Fibroblast of the aortic adventitia (primary cell): ENCODE measurements at regions not wholly inside any gene's neighbourhood (a gene's known extent, or its start where the extent isn't known, plus 50 kb on each side); places are given as distances from the start of the nearest gene placed in this dataset.

ENCODE experiments used
- DNase-seq: peaks from one replicate; pipeline ENCODE4 v3.0.0-alpha.2; 2010; ENCODE audit warnings: low read depth
- H3K4me3 ChIP-seq: 2 replicates; pipeline ENCODE4 v1.5.1; 2011; ENCODE audit warnings: low read depth, mild to moderate bottlenecking, control low read depth, low read length, moderate library complexity
- CTCF ChIP-seq: IDR thresholded peaks from 2 replicates; pipeline ENCODE4 v1.5.1; 2011; ENCODE audit warnings: mild to moderate bottlenecking, low read length, control low read depth, inconsistent platforms; ENCODE audit not compliant: insufficient read depth

- no peak overlapping the region for H3K4me3 ChIP-seq
- TF ChIP-seq CTCF, result no peak
- DNase-seq, result no peak
These were observed 161.9 kb upstream of the PTER start for GRCh38 chr10:16274911-16275310.

GRCh38 chr10:16280595-16280994, 156.2 kb upstream of the PTER start:
- no peak for TF ChIP-seq CTCF

GRCh38 chr10:16292366-16292765, 144.4 kb upstream of the PTER start:
- DNase-seq, result no peak

More at GRCh38 chr10:16280595-16280994, 156.2 kb upstream of the PTER start:
- H3K4me3 ChIP-seq, result no peak overlapping the region
- DNase-seq, result no peak

GRCh38 chr10:16297069-16297468, 139.7 kb upstream of the PTER start:
- no peak for TF ChIP-seq CTCF
- no peak overlapping the region for H3K4me3 ChIP-seq
- no peak for DNase-seq

More at GRCh38 chr10:16292366-16292765, 144.4 kb upstream of the PTER start:
- TF ChIP-seq CTCF, result no peak
- H3K4me3 ChIP-seq, result no peak overlapping the region

- TF ChIP-seq CTCF, result no peak
- H3K4me3 ChIP-seq, result no peak overlapping the region
- DNase-seq, result no peak
These were observed 139.2 kb upstream of the PTER start for GRCh38 chr10:16297642-16298041.

- no peak overlapping the region for H3K4me3 ChIP-seq
- no peak for TF ChIP-seq CTCF
- no peak for DNase-seq
These were observed 132.5 kb upstream of the PTER start for GRCh38 chr10:16304311-16304710.

- H3K4me3 ChIP-seq, result no peak overlapping the region
- no peak for DNase-seq
- TF ChIP-seq CTCF, result no peak
These were observed 126.4 kb upstream of the PTER start for GRCh38 chr10:16310440-16310839.
